ENCODE measurements at regions not wholly inside any gene's neighbourhood (a gene's known extent, or its start where the extent isn't known, plus 50 kb on each side); places are given as distances from the start of the nearest gene placed in this dataset.

DNA sequence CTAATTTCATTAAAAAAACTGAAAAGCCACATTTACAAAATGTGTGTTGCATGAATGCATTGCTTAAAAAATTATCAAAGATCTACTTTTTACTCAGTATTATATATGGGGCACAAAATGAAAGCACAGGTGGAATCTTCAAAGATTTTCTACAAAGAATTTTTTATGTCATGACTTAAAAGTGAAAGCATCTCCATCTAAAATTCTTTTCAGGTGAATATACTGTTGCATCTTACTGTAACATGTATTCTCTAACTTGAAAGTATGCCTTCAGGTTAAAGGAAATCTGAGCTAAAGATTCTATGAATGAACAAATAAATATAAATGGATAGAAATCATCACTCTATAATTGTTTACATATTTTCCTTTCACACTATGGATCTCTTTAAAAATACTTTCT is 66.8 kb upstream of the WDR75 start:
- H3K4me3 ChIP-seq (replicated peaks; ENCODE audit: low read depth, low read length), result no peak overlapping the region
- DNase-seq (ENCODE audit: low read depth), result no peak
- TF ChIP-seq, protein P1, sequence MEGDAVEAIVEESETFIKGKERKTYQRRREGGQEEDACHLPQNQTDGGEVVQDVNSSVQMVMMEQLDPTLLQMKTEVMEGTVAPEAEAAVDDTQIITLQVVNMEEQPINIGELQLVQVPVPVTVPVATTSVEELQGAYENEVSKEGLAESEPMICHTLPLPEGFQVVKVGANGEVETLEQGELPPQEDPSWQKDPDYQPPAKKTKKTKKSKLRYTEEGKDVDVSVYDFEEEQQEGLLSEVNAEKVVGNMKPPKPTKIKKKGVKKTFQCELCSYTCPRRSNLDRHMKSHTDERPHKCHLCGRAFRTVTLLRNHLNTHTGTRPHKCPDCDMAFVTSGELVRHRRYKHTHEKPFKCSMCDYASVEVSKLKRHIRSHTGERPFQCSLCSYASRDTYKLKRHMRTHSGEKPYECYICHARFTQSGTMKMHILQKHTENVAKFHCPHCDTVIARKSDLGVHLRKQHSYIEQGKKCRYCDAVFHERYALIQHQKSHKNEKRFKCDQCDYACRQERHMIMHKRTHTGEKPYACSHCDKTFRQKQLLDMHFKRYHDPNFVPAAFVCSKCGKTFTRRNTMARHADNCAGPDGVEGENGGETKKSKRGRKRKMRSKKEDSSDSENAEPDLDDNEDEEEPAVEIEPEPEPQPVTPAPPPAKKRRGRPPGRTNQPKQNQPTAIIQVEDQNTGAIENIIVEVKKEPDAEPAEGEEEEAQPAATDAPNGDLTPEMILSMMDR (IDR thresholded peaks at IDR 0.05; ENCODE audit: low read length, missing control alignments), result no peak

GRCh38 chr2:189375842-189376241 is 65.4 kb upstream of the WDR75 start:
- TF ChIP-seq, protein P1 (IDR thresholded peaks at IDR 0.05; ENCODE audit: low read length, missing control alignments), result no peak

DNA sequence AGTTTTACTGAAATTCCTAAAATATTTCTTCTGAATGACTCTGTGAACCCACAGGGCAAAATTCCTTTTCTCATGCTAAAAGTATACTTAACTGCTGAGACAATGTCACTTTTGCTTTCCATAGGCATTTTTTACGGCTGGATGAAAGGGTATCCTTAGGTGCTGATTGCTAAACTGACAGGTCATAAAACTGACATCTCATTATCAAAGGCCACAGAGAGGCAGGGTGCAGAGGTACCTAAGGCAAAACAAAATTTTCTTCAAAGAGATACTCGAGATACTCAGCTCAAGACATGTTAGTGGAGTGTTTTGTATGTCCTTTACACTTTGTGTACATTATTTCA is 62.0 kb upstream of the WDR75 start:
- no peak overlapping the region for H3K4me3 ChIP-seq (replicated peaks; ENCODE audit: low read depth, low read length)
- TF ChIP-seq, protein P1 (IDR thresholded peaks at IDR 0.05; ENCODE audit: low read length, missing control alignments), result no peak
- DNase-seq (ENCODE audit: low read depth), result peak; percentile 55

More at GRCh38 chr2:189375842-189376241, 65.4 kb upstream of the WDR75 start:
- H3K4me3 ChIP-seq (replicated peaks; ENCODE audit: low read depth, low read length), result no peak overlapping the region
- no peak for DNase-seq (ENCODE audit: low read depth)

DNA sequence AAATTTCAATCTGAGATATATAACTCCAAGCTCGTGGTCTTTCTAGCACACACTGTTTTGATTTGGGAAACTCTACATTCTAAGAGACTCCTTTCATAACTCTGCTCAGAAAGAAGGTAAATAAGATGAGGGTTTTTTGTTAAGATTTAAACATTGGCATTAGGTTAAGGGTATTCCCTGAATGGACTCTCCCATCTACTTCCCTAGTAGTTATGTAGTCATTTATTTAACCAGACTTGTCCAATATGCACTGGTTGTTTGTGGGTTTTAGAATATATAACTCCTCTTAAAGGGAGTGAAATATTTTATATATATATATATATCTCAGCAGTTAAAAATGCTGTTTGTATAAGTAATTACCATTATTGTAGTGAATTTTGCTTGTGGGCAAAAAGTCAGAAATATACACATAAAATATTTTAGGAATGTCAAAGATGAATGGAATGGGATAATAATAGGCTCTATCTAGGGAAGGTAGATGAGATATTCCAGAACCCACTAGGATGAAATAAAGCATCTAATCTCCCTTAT is 61.5 kb upstream of the WDR75 start:
- peak; percentile 41 for DNase-seq (ENCODE audit: low read depth)
- TF ChIP-seq, protein P1 (IDR thresholded peaks at IDR 0.05; ENCODE audit: low read length, missing control alignments), result no peak
- no peak overlapping the region for H3K4me3 ChIP-seq (replicated peaks; ENCODE audit: low read depth, low read length)

GRCh38 chr2:189382668-189383067 is 58.6 kb upstream of the WDR75 start:
- DNase-seq (ENCODE audit: low read depth), result no peak
- TF ChIP-seq, protein P1 (IDR thresholded peaks at IDR 0.05; ENCODE audit: low read length, missing control alignments), result no peak
- no peak overlapping the region for H3K4me3 ChIP-seq (replicated peaks; ENCODE audit: low read depth, low read length)

DNA sequence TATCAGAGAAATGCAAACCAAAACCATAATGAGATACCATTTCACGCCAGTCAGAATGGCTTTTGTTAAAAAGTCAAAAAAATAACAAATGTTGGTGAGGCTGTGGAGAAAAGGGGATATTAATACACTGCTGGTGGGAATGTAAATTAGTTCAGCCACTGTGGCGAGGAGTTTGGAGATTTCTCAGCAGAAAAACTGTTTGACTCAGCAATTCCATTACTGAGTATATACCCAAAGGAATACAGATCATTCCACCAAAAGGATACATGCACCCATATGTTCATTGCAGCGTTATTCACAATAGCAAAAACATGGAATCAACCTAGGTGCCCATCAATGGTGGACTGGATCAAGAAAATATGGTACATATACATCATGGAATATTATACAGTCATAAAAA is 54.5 kb upstream of the WDR75 start:
- DNase-seq (ENCODE audit: low read depth), result no peak
- TF ChIP-seq, protein P1 (IDR thresholded peaks at IDR 0.05; ENCODE audit: low read length, missing control alignments), result no peak
- no peak overlapping the region for H3K4me3 ChIP-seq (replicated peaks; ENCODE audit: low read depth, low read length)

GRCh38 chr2:189391201-189391600 is 50.1 kb upstream of the WDR75 start:
- H3K4me3 ChIP-seq (replicated peaks; ENCODE audit: low read depth, low read length), result no peak overlapping the region
- TF ChIP-seq, protein P1 (IDR thresholded peaks at IDR 0.05; ENCODE audit: low read length, missing control alignments), result no peak
- no peak for DNase-seq (ENCODE audit: low read depth)

Measured in fibroblast of pulmonary artery (primary cell).